ENCODE measurements at regions not wholly inside any gene's neighbourhood (a gene's known extent, or its start where the extent isn't known, plus 50 kb on each side); places are given as distances from the start of the nearest gene placed in this dataset.

- H3K9me2 ChIP-seq (ENCODE audit: insufficient read depth, low read length) = no peaks in the 10 kb centered on the region
- ChIA-PET POLR2A (no interaction called here), CTCF (ENCODE audit: unreplicated experiment) (no interaction called here)
- intact Hi-C loops (cut with micrococcal nuclease; ENCODE audit: unreplicated experiment) = no loop called here
- no peaks in the 10 kb centered on the region for H3K36me3 ChIP-seq (ENCODE audit: insufficient read depth, low read length)
- H2AFZ ChIP-seq (ENCODE audit: low read length) = no peak overlapping the region
- H4K20me1 ChIP-seq (ENCODE audit: insufficient read depth, low read length) = no peaks in the 10 kb centered on the region
- H3K4me1 ChIP-seq (ENCODE audit: insufficient read depth, low read length, poor library complexity, severe bottlenecking) = no peaks in the 10 kb centered on the region
- H3K4me3 ChIP-seq (ENCODE audit: low read depth, low read length, poor library complexity, severe bottlenecking) = no peak overlapping the region
- TF ChIP-seq EZH2phosphoT487 (IDR thresholded peaks at IDR 0.05; ENCODE audit: borderline replicate concordance, low read depth, low read length) = no peak
- TF ChIP-seq CTCF (conservative IDR thresholded peaks at IDR 0.05; ENCODE audit: low read length) = no peak
- no peaks in the 10 kb centered on the region for H3K9me3 ChIP-seq (ENCODE audit: low read length)
- DNase-seq (ENCODE audit: low spot score) = no peak
- no TSS peak for BruUV-seq (replicated peaks)
- H3K79me2 ChIP-seq (ENCODE audit: insufficient read depth, low read depth, low read length) = no peaks in the 10 kb centered on the region
- no peak overlapping the region for H3K4me2 ChIP-seq (ENCODE audit: low read length)
- H3K27ac ChIP-seq (ENCODE audit: low read depth, low read length, poor library complexity, severe bottlenecking) = no peak overlapping the region
Measured at GRCh38 chr9:73742412-73742811, 590.7 kb downstream of the ANXA1 start.

GRCh38 chr9:73743826-73744225, 592.2 kb downstream of the ANXA1 start:
- no peaks in the 10 kb centered on the region for H3K4me1 ChIP-seq (ENCODE audit: insufficient read depth, low read length, poor library complexity, severe bottlenecking)
- no peaks in the 10 kb centered on the region for H4K20me1 ChIP-seq (ENCODE audit: insufficient read depth, low read length)
- no peak overlapping the region for H2AFZ ChIP-seq (ENCODE audit: low read length)
- TF ChIP-seq CTCF (conservative IDR thresholded peaks at IDR 0.05; ENCODE audit: low read length) (no peak), EZH2phosphoT487 (IDR thresholded peaks at IDR 0.05; ENCODE audit: borderline replicate concordance, low read depth, low read length) (no peak)
- H3K4me3 ChIP-seq (ENCODE audit: low read depth, low read length, poor library complexity, severe bottlenecking) = no peak overlapping the region
- ChIA-PET CTCF (ENCODE audit: unreplicated experiment) (no interaction called here), POLR2A (no interaction called here)
- no peaks in the 10 kb centered on the region for H3K79me2 ChIP-seq (ENCODE audit: insufficient read depth, low read depth, low read length)
- no peaks in the 10 kb centered on the region for H3K36me3 ChIP-seq (ENCODE audit: insufficient read depth, low read length)
- BruUV-seq (replicated peaks) = no TSS peak
- no peak overlapping the region for H3K27ac ChIP-seq (ENCODE audit: low read depth, low read length, poor library complexity, severe bottlenecking)
- H3K9me2 ChIP-seq (ENCODE audit: insufficient read depth, low read length) = no peaks in the 10 kb centered on the region
- H3K4me2 ChIP-seq (ENCODE audit: low read length) = no peak overlapping the region
- no peaks in the 10 kb centered on the region for H3K9me3 ChIP-seq (ENCODE audit: low read length)
- intact Hi-C loops (cut with micrococcal nuclease; ENCODE audit: unreplicated experiment) = no loop called here
- DNase-seq (ENCODE audit: low spot score) = no peak

- Histone ChIP-seq H4K20me1 (ENCODE audit: insufficient read depth, low read length) (no peaks in the 10 kb centered on the region), H2AFZ (ENCODE audit: low read length) (no peak overlapping the region), H3K4me3 (ENCODE audit: low read depth, low read length, poor library complexity, severe bottlenecking) (no peak overlapping the region), H3K9me2 (ENCODE audit: insufficient read depth, low read length) (no peaks in the 10 kb centered on the region), H3K36me3 (ENCODE audit: insufficient read depth, low read length) (no peaks in the 10 kb centered on the region), H3K4me2 (ENCODE audit: low read length) (no peak overlapping the region), H3K9me3 (ENCODE audit: low read length) (no peaks in the 10 kb centered on the region), H3K4me1 (ENCODE audit: insufficient read depth, low read length, poor library complexity, severe bottlenecking) (no peaks in the 10 kb centered on the region), H3K27ac (ENCODE audit: low read depth, low read length, poor library complexity, severe bottlenecking) (no peak overlapping the region), H3K79me2 (ENCODE audit: insufficient read depth, low read depth, low read length) (no peaks in the 10 kb centered on the region)
- intact Hi-C loops (cut with micrococcal nuclease; ENCODE audit: unreplicated experiment) = no loop called here
- no peak for DNase-seq (ENCODE audit: low spot score)
- POLR2A ChIA-PET = no interaction called here
- TF ChIP-seq EZH2phosphoT487 (IDR thresholded peaks at IDR 0.05; ENCODE audit: borderline replicate concordance, low read depth, low read length) = no peak
- TF ChIP-seq CTCF (conservative IDR thresholded peaks at IDR 0.05; ENCODE audit: low read length) = no peak
- no TSS peak for BruUV-seq (replicated peaks)
- CTCF ChIA-PET (ENCODE audit: unreplicated experiment) = no interaction called here
Measured at GRCh38 chr9:73745598-73745997, 593.9 kb downstream of the ANXA1 start.

Measured in OCI-LY7 (cell line).